NCI-H1417 (cell line): ENCODE measurements at regions not wholly inside any gene's neighbourhood (a gene's known extent, or its start where the extent isn't known, plus 50 kb on each side); places are given as distances from the start of the nearest gene placed in this dataset.
"Not testable (repeated sequence)": the region's sequence is repeated elsewhere in the genome, so short reads cannot be mapped to it uniquely, and the experiment has no call there.

Source experiments
- DNase-seq, 3 experiments: peaks; one replicate each; lab custom pipeline; 2025; lab: John Stamatoyannopoulos, UW

DNA sequence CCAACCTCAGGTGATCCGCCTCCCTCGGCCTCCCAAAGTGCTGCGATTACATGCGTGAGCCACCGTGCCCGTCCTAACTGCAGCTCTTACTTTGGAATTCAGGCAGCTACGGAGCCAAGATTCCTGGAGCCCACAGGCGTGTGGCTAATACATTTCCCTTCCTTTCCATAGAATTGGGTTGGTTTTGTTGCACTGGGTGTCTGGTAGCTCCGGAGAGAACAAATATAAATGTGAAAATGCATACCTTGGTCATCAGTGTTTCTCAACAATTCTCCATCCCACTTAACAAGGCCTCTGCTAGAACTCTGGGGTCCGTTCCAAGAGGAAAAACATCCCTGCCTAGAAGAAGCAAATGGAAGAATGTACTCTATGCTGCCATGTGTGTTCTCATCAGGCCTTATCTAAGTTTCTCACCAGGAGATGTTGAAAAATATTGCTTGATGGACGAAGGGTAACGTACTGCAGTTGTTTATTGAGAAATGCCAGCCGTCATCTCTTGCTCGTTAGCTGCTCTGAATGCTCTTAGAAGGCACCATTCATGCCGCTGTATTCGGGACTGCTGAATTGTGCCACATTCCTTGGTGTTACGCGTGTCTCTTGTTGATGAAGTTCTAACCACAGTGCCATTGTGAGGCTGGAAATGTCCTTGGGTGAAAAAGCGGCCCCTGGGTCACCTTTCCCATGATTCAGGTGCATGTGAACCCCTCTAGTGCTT lies 50.5 kb upstream of the CD99 start:
- DNase-seq = no peak

DNA sequence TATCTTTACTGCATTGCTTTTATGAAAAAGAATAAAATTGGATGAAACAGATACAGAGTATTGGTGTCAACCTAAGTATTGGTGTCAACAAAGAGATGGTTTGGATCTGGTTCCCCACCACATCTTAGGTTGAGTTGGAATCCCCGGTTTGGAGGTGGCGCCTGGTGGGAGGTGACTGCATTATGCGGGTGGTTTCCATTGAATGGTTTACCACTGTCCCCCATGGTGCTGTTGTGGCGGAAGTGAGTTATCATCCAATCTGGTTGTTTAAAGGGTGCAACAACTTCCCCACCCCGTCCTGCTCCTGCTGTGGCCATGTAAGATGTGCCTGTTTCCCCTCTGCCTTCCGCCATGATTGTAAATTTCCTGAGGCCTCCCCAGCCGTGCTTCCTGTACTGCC lies 52.8 kb upstream of the CD99 start:
- DNase-seq = no peak

DNA sequence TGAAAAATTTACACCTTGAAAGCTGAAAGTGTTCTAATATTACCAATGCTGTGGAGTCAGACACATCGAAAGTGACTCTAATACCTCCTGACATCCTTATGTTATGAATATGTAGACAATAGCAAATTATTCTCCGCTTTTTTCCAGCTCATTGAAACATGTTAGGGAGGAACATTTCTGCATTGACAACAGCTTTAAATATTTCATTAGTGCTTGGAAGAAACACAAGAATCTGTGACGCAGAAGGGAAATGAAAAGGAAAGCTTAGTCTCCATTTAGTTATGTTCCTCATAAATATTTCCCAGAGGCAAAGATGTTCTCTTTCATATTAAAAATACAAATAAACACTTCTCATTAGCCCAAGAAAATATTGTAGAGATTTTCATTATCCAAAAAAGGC lies 55.8 kb upstream of the CD99 start:
- no peak for DNase-seq

- no peak for DNase-seq
These were observed 58.3 kb upstream of the CD99 start for GRCh38 chrX:2632533-2633504.

GRCh38 chrX:2631743-2632532 lies 59.2 kb upstream of the CD99 start:
- no peak for DNase-seq

DNA sequence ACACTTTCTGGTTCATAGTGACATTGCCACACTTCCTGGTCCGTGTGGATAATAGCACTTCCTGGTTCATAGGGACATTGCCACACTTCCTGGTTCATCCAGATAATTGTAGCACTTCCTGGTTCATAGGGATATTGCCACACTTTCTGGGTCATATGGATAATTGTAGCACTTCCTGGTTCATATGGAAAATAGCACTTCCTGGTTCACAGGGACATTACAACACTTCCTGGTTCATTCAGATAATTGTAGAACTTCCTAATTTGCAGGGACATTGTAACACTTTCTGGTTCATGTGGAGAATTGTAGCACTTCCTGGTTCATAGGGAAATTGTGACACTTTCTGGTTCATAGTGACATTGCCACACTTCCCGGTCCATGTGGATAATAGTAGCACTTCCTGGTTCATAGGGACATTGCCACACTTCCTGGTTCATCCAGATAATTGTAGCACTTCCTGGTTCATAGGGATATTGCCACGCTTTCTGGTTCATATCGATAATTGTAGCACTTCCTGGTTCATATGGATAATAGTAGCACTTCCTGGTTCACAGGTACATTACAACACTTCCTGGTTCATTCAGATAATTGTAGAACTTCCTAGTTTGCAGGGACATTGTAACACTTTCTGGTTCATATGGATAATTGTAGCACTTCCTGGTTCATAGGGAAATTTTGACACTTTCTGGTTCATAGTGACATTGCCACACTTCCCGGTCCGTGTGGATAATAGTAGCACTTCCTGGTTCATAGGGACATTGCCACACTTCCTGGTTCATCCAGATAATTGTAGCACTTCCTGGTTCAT lies 60.0 kb upstream of the CD99 start:
- not testable (repeated sequence) for DNase-seq

GRCh38 chrX:2630008-2630934 lies 60.8 kb upstream of the CD99 start:
- not testable (repeated sequence) for DNase-seq

DNA sequence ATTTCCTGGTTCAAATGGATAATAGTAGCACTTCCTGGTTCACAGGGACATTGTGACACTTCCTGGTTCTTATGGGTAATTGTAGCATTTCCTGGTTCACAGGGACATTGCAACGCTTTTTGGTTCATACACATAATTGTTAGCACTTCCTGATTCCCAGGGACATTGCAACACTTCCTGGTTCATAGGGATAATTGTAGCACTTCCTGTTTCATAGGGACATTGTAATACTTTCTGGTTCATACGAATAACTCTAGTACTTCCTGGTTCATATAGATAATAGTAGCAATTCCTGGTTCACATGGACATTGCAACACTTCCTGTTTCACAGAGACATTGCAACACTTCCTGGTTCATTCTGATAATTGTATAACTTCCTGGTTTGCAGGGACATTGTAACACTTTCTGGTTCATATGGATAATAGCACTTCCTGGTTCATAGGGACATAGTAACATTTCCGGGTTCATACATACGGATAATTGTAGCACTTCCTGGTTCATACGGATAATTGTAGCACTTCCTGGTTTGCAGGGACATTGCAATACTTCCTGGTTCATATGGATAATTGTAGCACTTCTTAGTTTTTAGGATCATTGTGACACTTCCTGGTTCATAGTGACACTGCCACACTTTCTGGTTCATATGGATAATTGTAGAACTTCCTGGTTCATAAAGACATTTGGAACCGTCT lies 61.6 kb upstream of the CD99 start:
- DNase-seq = no peak

DNA sequence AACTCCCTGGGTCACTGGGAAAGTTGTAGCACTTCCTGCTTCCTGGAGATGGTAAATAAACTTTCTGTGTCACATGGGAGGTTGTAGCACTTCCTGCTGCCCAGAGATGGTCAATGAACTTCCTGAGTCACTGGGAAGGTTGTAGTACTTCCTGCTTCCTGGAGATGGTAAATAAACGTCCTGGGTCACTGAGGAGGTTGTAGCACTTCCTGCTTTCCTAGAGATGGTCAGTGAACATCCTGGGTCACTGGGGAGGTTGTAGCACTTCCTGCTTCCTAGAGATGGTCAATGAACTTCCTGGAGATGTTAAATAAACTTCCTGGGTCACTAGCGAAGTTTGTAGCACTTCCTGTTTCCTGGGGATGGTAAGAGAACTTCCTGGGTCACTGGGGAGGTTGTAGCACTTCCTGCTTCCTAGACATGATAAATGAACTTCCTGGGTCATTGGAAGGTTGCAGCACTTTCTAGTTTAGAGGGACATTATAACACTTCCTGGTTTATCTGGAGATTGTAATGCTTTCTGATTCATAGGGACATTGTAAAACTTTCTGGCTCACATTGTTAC lies 62.3 kb upstream of the CD99 start:
- DNase-seq = no peak

DNA sequence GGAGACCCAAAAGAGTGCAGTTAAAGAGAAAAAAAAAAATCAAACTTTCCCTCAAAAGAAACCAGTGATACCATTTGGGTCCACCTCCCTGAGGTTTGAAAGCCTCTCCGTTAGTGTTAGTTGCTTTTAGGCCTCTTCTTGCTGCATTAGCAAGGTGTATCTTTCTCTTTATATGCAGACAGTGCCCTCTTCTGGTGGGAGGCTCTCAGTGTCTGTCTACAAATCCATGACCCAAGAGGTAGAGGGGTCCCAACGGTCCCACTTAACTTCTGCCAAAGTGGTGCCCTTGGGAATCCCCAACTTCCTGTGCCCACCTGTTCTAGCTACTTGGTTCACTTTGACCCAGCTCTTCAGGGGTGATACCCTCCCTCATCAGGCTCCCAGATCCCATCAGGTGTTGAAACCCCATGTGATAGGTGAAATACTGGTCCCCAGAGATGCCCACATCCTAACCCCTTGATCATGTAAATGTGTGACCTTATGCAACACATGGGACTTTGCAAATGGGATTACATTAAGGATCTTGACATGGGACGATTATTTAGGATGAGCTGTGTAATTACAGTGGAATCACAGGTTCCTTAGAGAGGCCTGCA lies 63.7 kb upstream of the CD99 start:
- no peak for DNase-seq

DNA sequence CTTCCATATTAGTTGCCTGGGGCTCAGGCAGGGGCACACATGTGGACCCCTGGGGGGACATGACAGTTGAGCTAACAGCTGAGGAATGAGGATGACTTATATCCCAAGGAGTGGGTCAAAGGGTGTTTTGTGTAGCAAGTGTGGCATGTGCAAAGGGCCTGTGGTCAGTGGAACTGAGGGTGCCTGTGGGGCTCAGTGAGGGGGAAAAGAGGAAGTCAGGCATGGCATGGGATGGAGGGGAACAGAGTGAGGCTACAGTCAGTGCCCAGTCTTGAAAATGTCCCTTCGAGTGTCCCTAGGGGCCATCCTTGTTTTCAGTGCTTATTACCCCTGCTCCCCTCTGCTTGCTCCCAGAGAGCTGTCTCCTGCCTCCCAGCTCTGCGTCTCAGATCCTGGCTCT lies 64.3 kb upstream of the CD99 start:
- no peak for DNase-seq

DNA sequence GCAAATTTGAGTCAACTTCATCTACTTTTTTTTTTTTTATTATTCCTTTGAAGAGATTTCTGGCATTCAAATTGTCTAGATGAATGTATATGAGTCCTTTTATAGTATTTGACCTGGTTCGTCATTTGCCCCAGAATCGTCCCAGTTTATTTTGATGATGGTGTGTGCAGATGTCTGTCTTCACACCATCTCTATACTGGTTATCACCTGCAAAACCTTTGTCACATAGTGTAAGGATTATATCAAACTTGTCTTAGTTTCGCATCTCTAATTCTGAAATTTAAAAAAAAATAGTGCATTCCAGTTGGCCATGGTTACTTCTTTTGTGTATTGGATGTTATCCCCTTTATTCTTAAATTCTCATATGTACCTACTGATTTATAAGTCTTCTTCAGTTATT lies 70.5 kb upstream of the CD99 start:
- no peak for DNase-seq

DNA sequence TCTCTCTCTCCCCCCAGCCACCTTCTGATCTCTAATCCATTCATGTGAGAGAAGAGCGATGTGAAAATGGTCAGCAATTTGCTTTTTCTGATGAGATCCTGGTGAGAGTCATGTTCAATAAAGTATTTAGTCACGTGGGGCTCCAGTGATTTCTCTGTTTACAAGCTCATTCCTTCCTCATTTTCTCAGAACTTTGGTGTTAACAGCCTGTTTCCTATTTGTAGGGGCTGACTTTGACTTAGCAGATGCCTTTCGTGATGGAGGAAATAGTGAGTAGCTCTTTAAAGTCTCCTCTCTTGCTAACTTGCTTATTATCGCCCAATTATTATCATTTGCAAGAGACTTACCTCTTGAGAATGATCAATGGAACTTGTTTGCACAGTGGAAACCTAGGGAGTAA lies 72.6 kb upstream of the CD99 start:
- no peak for DNase-seq

DNA sequence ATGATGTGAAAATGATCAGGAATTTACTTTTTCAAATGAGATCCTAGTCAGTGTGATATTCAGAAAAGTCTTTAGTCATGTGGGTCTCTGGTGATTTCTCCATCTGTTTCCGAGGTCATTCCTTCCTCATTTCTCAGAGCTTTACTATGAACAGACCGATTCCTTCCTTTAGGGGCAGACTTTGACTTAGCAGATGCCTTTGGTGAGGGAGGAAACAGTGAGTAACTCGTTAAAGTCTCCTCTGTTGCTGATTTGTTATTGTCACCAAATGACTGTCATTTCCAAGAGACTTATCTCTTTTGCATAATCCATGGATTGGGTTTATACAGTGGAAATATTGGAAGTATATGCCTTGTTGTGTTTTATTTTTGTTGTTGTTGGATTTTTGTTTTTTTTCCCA lies 76.2 kb upstream of the CD99 start:
- no peak for DNase-seq

GRCh38 chrX:2610246-2611170 lies 80.6 kb upstream of the CD99 start:
- no peak for DNase-seq

- DNase-seq = no peak
These were observed 81.5 kb upstream of the CD99 start for GRCh38 chrX:2609431-2610238.
